Activated CD4-positive, alpha-beta T cell treated with anti-CD3 and anti-CD28 coated beads, Interleukin-2, amount 50 U/mL, for 24 hours (primary cell): ENCODE measurements at regions not wholly inside any gene's neighbourhood (a gene's known extent, or its start where the extent isn't known, plus 50 kb on each side); places are given as distances from the start of the nearest gene placed in this dataset.
"Not testable (repeated sequence)": the region's sequence is repeated elsewhere in the genome, so short reads cannot be mapped to it uniquely, and the experiment has no call there.

Experiments used
- DNase-seq, 2 donors: peaks; one replicate each; pipeline ENCODE4 v3.0.0-alpha.2; 2020; ENCODE audit warnings: low read depth in 1 of 2, low spot score in 1 of 2

- no peak for DNase-seq
Observed at GRCh38 chr6:19370831-19371230, 466.3 kb upstream of the ID4 start.

DNA sequence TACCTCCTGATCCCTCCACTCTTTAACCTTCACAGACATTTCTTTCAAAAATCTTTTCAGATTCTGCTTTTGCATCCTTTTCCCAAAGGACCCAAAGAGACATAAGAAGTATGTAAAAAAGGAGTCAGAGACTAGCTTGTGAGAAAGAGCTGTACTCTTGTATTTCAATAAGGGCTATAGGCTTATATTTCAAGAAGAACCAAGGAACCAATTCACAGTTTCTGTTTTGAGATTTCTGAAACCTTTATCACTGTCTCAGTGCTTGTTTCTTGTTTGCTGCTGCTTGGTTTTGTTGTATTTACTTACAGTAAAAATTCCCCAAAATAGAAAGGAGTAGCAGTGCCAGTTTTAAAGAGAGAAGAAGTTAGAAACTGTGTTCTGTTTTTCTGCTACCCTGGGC lies 461.6 kb upstream of the ID4 start:
- DNase-seq, result no peak

DNA sequence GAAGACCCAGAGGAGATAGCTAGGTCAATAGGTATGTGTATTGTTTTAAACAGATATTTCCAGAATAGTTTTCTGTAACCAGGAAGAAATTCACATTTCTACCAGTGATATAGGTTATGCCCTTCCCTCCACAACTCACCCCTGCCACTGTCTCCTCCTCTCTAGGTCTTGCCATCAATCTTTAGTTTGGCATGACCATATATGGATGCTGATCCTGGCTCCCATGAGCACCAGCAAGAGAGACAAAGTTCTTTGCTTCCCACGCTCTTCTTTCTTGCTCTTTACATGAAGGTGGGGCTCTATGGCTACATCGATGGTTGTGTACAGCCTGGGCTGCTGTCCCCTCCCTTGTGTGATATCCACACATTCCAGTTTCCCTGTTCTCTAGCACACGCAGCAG lies 459.4 kb upstream of the ID4 start:
- DNase-seq, result no peak

GRCh38 chr6:19380293-19380692 lies 456.9 kb upstream of the ID4 start:
- no peak for DNase-seq

DNA sequence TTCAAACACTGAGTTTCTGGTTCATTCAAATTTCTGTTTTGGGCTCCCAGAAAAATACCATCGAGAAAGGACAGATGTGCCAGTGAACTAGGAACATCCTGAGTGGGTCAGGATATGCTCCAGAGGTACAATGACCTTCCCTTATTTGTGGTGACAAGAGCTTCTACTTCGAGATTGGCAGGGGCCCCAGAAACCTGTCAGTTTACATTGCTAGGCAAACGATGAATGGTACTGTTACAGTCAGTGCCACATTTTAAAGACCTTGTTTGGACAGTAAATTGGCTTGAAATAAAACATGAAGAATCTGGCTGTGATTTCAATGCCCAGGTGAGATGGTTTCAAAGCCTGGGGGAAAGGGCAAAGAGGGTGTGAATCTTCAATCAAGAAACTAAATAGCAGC lies 454.5 kb upstream of the ID4 start:
- no peak for DNase-seq

- no peak for DNase-seq
Observed at GRCh38 chr6:19391926-19392325, 445.2 kb upstream of the ID4 start.

GRCh38 chr6:19394051-19394450 lies 443.1 kb upstream of the ID4 start:
- DNase-seq, result no peak

GRCh38 chr6:19394687-19395086 lies 442.5 kb upstream of the ID4 start:
- no peak for DNase-seq

DNA sequence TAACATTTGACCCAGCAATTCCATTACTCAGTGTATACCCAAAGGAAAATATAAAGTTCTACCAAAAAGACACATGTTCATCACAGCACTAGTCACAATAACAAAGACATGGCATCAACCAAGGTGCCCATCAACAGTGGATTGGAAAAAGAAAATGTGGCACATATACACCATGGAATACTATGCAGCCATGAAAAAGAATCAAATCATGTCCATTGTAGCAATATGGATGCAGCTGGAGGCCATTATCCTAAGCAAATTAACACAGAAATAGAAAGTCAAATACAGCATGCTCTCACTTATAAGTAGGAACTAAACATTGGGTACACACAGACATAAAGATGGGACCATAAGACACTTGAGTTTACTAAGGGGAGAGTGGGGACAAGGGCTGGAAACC lies 441.9 kb upstream of the ID4 start:
- DNase-seq, result no peak

- DNase-seq, result no peak
Observed at GRCh38 chr6:19399406-19399805, 437.8 kb upstream of the ID4 start.

DNA sequence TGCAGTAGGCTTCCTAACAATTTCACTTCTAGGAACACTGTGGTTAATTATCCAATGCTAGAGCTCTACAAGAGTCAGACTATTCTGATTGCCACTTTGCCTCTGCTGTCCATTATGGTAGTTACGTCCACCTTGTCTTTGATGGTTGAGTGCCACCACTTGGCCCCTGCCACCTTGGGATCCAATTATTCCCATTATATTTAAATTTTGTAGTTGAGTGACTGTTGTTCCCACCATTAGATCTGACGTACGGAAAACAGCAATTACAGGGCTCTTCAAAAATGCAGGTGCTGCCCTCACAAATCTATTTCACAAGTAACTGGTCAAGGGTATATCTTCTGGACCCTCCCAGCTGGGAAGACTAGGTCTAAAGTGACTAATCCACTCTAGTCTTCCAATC lies 432.3 kb upstream of the ID4 start:
- DNase-seq, result not testable (repeated sequence)

DNA sequence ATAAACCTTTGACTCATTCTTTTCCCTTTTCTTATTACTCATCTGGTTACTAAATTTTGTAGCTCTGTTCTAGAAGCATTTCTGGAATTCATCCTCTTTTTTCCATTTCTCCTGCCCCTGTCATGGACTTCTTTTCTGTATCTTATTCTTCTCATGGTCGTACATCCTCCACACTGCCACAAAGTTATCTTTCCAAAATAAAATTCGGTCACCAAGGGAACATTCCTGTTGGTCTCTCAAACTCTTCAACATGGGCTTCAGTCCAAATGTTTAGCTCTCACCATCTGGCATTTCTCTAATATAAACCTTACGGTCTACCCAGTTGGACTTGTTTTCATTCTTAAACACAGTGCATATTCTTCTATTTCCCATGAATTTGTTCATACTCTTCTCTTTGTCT lies 428.8 kb upstream of the ID4 start:
- DNase-seq, result no peak

DNA sequence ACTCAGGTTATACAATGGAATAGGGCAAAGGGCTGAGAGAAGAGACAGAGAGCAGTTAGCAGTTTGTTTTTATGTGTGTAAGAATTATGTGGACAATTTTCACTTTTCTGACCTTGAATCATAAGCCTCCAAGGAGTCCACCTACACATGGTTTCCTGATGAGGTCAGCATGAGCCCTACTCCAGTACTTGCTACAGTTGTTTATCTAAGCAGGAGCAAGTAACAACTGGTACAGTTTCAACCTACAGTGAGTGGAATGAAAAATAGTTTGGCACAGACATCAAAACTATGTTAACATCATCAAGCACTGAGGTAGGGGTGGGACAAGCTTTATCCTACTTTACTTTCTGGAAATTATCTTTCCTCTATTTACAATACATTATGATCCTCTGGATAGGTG lies 426.7 kb upstream of the ID4 start:
- no peak for DNase-seq

DNA sequence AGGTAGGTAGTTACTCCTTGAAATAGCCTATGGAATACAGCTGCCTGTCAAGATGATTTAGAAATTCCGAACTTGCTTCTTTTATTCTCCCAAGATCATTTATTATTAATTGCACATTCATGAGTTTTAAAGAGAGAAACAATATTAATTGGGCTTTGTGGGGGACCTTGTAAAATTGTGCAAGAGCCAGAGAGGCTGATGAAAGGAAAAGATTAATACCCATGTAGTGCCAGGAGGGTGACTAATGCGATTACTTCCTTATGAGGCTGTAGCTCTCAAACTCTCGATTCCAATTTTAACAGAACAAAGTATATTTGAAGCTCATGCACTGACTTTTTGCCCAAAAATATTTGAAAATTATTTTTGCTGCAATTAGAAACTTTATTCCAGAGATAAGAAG lies 423.8 kb upstream of the ID4 start:
- DNase-seq, result no peak

DNA sequence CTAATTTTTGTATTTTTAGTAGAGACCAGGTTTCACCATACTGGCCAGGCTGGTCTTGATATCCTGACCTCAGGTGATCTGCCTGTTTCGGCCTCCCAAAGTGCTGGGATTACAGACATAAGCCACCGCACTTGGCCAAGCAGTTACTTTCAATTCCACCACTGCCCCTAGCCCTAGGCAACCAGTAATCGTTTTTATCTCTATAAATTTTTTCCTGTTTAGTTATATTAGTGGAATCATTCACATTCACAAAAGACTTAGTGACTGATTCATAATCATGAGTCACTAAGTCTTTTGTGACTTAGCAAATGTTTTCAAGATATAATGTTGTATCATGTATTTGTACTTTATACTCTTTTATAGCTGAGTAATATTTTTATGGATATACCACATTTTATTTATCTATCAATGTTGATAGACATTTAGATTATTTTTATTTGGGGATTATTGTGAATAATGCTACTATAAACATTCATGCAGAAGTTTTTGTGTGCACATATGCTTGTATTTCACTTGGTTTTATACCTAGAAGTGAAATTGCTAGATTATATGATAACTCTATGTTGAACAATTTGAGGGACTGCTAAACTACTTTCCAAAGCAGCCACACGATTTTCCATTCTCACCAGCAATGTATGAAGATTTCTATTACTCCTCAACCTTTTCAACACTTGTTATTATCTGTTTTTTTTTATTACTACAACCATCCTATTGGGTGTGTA lies 421.4 kb upstream of the ID4 start:
- DNase-seq, result no peak

- DNase-seq, result no peak
Observed at GRCh38 chr6:19416811-19417210, 420.4 kb upstream of the ID4 start.

DNA sequence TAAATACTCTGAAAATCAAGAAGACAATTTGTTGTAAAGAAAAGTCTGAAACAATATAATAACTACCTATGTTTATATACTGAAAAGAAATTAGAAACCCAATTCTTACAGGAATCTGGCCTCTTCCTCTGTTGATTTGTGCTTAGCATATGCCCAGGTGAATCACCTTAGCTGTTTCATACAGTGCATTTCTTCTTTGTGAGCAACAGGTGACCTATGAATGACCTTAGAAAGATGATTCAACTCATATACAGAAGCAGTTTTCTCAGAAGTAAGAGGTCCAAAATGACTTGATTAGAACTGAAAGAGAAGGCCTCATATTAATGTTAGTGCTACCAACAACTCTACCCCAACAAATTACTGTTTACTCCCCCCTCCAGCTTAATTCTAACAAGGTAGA lies 419.5 kb upstream of the ID4 start:
- no peak for DNase-seq

GRCh38 chr6:19424853-19425252 lies 412.3 kb upstream of the ID4 start:
- DNase-seq, result no peak

DNA sequence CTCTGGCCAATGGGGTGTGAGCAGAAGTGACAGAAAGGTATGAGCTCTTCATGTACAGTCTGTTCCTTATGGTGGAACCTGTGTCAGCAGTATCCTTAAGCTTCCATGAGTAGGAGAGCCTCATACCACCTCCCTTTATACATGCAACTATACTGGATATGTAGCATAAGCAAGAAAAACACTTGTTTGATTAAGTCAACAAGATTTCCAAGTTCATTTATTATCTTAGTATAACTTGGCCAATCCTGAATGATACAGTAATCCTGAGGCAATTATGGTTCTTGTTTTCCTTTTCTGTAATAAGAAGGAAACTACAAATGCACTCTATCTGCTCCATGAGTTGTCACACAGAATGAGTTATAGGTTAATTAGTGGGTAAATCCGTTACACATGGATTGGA lies 409.6 kb upstream of the ID4 start:
- DNase-seq, result no peak

DNA sequence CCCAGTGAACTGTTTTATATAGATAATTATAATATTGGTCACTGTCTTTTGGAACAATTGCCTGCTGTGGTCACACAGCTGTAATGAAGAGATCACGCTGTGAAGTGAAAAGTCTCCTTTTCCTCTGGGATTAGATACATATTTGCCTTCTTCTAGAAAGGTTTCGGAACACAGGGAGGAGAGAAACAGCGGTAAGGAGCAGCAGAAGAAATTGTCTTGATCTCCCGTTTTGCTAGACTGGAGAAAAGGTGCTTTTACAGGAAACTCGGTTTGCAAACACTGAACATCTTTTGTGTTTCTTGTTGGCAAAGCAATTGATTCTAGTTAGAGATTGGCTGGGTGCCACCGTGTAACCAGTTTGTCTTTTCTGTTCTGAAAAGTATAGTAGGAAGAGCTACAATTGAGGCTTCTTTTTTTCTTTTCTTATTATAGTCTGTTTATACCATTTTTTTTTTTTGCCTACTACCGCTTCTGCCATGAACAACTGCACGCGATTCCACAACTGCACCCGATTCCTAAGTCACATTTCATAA lies 404.1 kb upstream of the ID4 start:
- no peak for DNase-seq

GRCh38 chr6:19434065-19434464 lies 403.1 kb upstream of the ID4 start:
- no peak for DNase-seq

- DNase-seq, result no peak
Observed at GRCh38 chr6:19435755-19436154, 401.4 kb upstream of the ID4 start.

GRCh38 chr6:19438566-19439353 lies 398.4 kb upstream of the ID4 start:
- DNase-seq, result no peak
